Panc1 (cell line): ENCODE measurements at regions not wholly inside any gene's neighbourhood (a gene's known extent, or its start where the extent isn't known, plus 50 kb on each side); places are given as distances from the start of the nearest gene placed in this dataset.
A peak's percentile ranks its signal among the peaks of the same experiment; 100 is the strongest.

Experiments used
- ATAC-seq: fragments of 200-7000 bp; cut with Tn5 transposase; 2 replicates; pipeline ENCODE4 v1.9.1; 2020; ENCODE audit warnings: mild to moderate bottlenecking, moderate library complexity
- BruUV-seq: library from RNA; stranded (reverse); fragments of 400-500 nt; replicated peaks from 2 replicates; lab custom pipeline; 2021; lab: Mats Ljungman, UMichigan
- CTCF ChIA-PET: fragments of 300-600 bp; sonication (Branson Sonifier 250); formaldehyde crosslinking; loops from one replicate; lab custom pipeline; 2022; ENCODE audit warnings: antibody characterized with exemption; lab: Charles Lee
- POLR2A ChIA-PET: fragments of 300-600 bp; sonication (Branson Sonifier 250); formaldehyde crosslinking; loops from one replicate; lab custom pipeline; 2022; ENCODE audit warnings: antibody characterized with exemption; lab: Charles Lee
- DNase-seq: peaks from one replicate; pipeline ENCODE4 v3.0.0-alpha.2; 2010; ENCODE audit warnings: low read depth, low spot score
- H3K27ac ChIP-seq: 2 replicates; pipeline ENCODE4 v1.5.1; 2011; ENCODE audit warnings: mild to moderate bottlenecking, low read length, inconsistent platforms
- H3K27me3 ChIP-seq: fragments of 200-500 bp; sonication (Bioruptor generic); 2 replicates; pipeline ENCODE4 v1.6.0; 2014; ENCODE audit warnings: low read length, inconsistent platforms; ENCODE audit not compliant: control insufficient read depth, insufficient read depth
- H3K36me3 ChIP-seq: fragments of 200-500 bp; sonication (Bioruptor generic); 2 replicates; pipeline ENCODE4 v1.5.1; 2014; ENCODE audit warnings: inconsistent platforms, mild to moderate bottlenecking, low read length, moderate library complexity; ENCODE audit not compliant: control insufficient read depth, insufficient read depth
- H3K4me1 ChIP-seq: 2 replicates; pipeline ENCODE4 v1.5.1; 2011; ENCODE audit warnings: inconsistent platforms, mild to moderate bottlenecking, low read length, moderate library complexity; ENCODE audit not compliant: control insufficient read depth, insufficient read depth
- H3K4me3 ChIP-seq, 2 experiments: 2 replicates each; pipeline ENCODE4 v1.5.1; 2011 to 2012; ENCODE audit warnings: low read depth in 2 of 2, low read length in 2 of 2, mild to moderate bottlenecking in 2 of 2, inconsistent platforms in 1 of 2, moderate library complexity in 1 of 2
- H3K9me3 ChIP-seq: fragments of 200-500 bp; sonication (Bioruptor generic); 2 replicates; pipeline ENCODE4 v1.5.1; 2014; ENCODE audit warnings: low read depth, mild to moderate bottlenecking, inconsistent platforms, low read length, moderate library complexity; ENCODE audit not compliant: control insufficient read depth, insufficient read depth
- POLR2AphosphoS5 ChIP-seq: IDR thresholded peaks from 2 replicates; pipeline ENCODE4 v1.6.1; 2012; ENCODE audit warnings: mild to moderate bottlenecking, low read depth, low read length, moderate library complexity
- SIN3A ChIP-seq: IDR thresholded peaks from 2 replicates; pipeline ENCODE4 v1.6.1; 2012; ENCODE audit warnings: low read depth, mild to moderate bottlenecking, low read length, moderate library complexity, borderline replicate concordance; ENCODE audit not compliant: insufficient read depth
- TCF7L2 ChIP-seq: IDR thresholded peaks from 2 replicates; pipeline ENCODE4 v1.6.1; 2011; ENCODE audit warnings: mild to moderate bottlenecking, low read depth, low read length, inconsistent platforms
- in situ Hi-C: cut with HindIII; loops from 2 replicates; pipeline ENCODE4 v1.10.0; 2016; ENCODE audit warnings: low sequenced_read_pairs, low pct_unique_long_range_greater_than_20kb
- intact Hi-C: fragments of 100-400 bp; cut with micrococcal nuclease; formaldehyde crosslinking; loops from one replicate; pipeline ENCODE4 v1.10.0; 2022; ENCODE audit not compliant: unreplicated experiment
- TF ChIP-seq, protein P1 (sequence below), 2 experiments: IDR thresholded peaks; 2 replicates each; pipeline ENCODE4 v1.6.1; 2011 to 2012; ENCODE audit warnings: low read depth in 2 of 2, control low read depth in 1 of 2, low read length in 1 of 2, mild to moderate bottlenecking in 1 of 2, moderate library complexity in 1 of 2; ENCODE audit not compliant: insufficient read depth in 1 of 2
- TF ChIP-seq, protein P2 (sequence below): fragments of 450-650 bp; IDR thresholded peaks from 2 replicates; pipeline ENCODE4 v1.5.1; 2017; ENCODE audit warnings: mild to moderate bottlenecking

DNA sequence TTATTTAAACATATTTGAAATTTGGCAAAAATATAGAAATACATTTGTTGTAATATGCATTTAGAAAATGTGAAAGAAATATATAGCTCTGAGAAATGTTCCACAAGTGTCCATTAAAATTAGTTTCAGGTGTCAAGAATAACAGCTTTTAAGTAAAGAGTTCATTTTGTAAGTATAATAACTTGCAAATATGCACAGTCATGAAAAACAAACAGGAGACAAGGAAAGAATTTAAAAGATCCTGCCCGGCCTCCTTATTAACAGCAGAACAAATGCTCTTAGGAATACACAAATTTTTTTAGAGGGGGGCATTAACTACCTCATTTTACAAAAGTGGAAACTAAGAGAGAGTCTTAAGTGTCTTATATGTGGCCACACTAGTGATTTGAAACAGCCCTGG, 77.7 kb upstream of the DBX2 start:
- H3K36me3 ChIP-seq, result no peaks in the 10 kb centered on the region; the same call in 1 of the 2 replicates
- H3K27ac ChIP-seq, result no peak overlapping the region
- ATAC-seq, result no peak
- no peaks in the 10 kb centered on the region for H3K4me1 ChIP-seq
- ChIA-PET CTCF (no interaction called here), POLR2A (no interaction called here)
- peaks cover 22% of the 10 kb centered on the region for H3K27me3 ChIP-seq
- TF ChIP-seq, protein P1, sequence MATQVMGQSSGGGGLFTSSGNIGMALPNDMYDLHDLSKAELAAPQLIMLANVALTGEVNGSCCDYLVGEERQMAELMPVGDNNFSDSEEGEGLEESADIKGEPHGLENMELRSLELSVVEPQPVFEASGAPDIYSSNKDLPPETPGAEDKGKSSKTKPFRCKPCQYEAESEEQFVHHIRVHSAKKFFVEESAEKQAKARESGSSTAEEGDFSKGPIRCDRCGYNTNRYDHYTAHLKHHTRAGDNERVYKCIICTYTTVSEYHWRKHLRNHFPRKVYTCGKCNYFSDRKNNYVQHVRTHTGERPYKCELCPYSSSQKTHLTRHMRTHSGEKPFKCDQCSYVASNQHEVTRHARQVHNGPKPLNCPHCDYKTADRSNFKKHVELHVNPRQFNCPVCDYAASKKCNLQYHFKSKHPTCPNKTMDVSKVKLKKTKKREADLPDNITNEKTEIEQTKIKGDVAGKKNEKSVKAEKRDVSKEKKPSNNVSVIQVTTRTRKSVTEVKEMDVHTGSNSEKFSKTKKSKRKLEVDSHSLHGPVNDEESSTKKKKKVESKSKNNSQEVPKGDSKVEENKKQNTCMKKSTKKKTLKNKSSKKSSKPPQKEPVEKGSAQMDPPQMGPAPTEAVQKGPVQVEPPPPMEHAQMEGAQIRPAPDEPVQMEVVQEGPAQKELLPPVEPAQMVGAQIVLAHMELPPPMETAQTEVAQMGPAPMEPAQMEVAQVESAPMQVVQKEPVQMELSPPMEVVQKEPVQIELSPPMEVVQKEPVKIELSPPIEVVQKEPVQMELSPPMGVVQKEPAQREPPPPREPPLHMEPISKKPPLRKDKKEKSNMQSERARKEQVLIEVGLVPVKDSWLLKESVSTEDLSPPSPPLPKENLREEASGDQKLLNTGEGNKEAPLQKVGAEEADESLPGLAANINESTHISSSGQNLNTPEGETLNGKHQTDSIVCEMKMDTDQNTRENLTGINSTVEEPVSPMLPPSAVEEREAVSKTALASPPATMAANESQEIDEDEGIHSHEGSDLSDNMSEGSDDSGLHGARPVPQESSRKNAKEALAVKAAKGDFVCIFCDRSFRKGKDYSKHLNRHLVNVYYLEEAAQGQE (IDR thresholded peaks at IDR 0.05; ENCODE audit: insufficient read depth in 1 of 2, low read depth in 2 of 2, low read length in 1 of 2), result no peak
- no peak for TF ChIP-seq POLR2AphosphoS5
- BruUV-seq, result no TSS peak
- intact Hi-C loops, result no loop called here
- no peaks in the 10 kb centered on the region for H3K9me3 ChIP-seq
- no peak overlapping the region for H3K4me3 ChIP-seq
- in situ Hi-C loops, result no loop called here
- DNase-seq, result no peak

DNA sequence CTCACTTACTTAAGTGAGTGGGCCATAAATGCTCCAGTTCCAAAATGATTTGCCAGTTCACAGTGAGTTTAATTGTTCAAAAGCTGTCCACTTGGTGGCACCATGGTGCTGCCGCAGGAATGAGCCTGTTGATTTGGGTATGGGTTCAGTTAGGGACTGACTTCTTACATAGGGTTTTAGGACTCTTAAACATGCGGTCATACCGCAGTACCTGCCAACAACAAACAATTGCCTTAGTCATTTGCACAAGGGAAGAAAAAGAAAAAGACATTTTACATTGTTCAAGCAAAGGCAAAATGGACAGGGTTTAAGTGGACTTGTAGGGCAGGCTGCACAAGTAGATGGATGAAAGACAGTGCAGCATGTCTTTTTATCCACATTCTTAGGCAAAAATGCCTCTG, 80.0 kb upstream of the DBX2 start:
- ATAC-seq (peak; percentile 89), DNase-seq (peak; percentile 56)
- CTCF ChIA-PET, result interaction anchor here (0.6 kb wide), 2 partner anchors 159 to 995 kb away, joined by 4 read pairs; no protein-coding TSS in a partner anchor
- no peaks in the 10 kb centered on the region for H3K4me1 ChIP-seq
- BruUV-seq, result no TSS peak
- no peak overlapping the region for H3K27ac ChIP-seq
- in situ Hi-C loops, result no loop called here
- POLR2A ChIA-PET, result no interaction called here
- intact Hi-C loops, result no loop called here
- H3K4me3 ChIP-seq, result no peak overlapping the region
- TF ChIP-seq TCF7L2, result no peak
- TF ChIP-seq, protein P2, sequence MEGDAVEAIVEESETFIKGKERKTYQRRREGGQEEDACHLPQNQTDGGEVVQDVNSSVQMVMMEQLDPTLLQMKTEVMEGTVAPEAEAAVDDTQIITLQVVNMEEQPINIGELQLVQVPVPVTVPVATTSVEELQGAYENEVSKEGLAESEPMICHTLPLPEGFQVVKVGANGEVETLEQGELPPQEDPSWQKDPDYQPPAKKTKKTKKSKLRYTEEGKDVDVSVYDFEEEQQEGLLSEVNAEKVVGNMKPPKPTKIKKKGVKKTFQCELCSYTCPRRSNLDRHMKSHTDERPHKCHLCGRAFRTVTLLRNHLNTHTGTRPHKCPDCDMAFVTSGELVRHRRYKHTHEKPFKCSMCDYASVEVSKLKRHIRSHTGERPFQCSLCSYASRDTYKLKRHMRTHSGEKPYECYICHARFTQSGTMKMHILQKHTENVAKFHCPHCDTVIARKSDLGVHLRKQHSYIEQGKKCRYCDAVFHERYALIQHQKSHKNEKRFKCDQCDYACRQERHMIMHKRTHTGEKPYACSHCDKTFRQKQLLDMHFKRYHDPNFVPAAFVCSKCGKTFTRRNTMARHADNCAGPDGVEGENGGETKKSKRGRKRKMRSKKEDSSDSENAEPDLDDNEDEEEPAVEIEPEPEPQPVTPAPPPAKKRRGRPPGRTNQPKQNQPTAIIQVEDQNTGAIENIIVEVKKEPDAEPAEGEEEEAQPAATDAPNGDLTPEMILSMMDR, result peak; percentile 91
- no peaks in the 10 kb centered on the region for H3K36me3 ChIP-seq
- H3K27me3 ChIP-seq, result peaks cover 20% of the 10 kb centered on the region
- no peaks in the 10 kb centered on the region for H3K9me3 ChIP-seq

DNA sequence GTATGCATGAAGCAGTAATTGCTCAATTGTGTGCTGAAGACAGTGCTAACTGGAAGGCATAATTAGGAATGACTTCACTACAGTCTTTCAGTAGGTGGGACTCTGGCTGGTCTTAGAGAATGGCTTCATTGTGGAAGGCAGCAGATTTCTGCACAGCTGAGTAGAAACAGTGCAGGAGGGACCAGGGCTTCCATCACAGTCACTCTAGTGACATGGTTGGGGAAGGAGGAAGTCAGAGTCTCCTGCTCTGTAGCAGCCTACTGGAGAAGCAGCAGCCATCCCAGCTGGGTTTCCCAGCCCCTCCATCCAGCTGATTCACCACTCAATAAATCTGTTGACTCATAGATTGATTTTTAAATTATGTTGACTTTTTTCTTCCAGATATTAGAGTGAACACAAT, 80.6 kb upstream of the DBX2 start:
- no peak overlapping the region for H3K4me3 ChIP-seq
- ATAC-seq (no peak), DNase-seq (no peak)
- intact Hi-C loops, result no loop called here
- TF ChIP-seq TCF7L2 (no peak), POLR2AphosphoS5 (no peak), SIN3A (no peak)
- TF ChIP-seq, protein P2, result no peak
- TF ChIP-seq, protein P1 (IDR thresholded peaks at IDR 0.05; ENCODE audit: insufficient read depth in 1 of 2, low read depth in 2 of 2, low read length in 1 of 2), result no peak
- peaks cover 17% of the 10 kb centered on the region for H3K27me3 ChIP-seq
- ChIA-PET CTCF (interaction anchor here (0.6 kb wide), 1 partner anchor 994 kb away, joined by 4 read pairs; no protein-coding TSS in a partner anchor), POLR2A (no interaction called here)
- H3K36me3 ChIP-seq, result no peaks in the 10 kb centered on the region
- H3K9me3 ChIP-seq, result no peaks in the 10 kb centered on the region
- no peaks in the 10 kb centered on the region for H3K4me1 ChIP-seq
- BruUV-seq, result no TSS peak
- in situ Hi-C loops, result no loop called here
- H3K27ac ChIP-seq, result no peak overlapping the region
